Rectal smooth muscle tissue (tissue), 1 donor: ENCODE measurements at regions not wholly inside any gene's neighbourhood (a gene's known extent, or its start where the extent isn't known, plus 50 kb on each side); places are given as distances from the start of the nearest gene placed in this dataset.
"Not testable (repeated sequence)": the region's sequence is repeated elsewhere in the genome, so short reads cannot be mapped to it uniquely, and the experiment has no call there.

ENCODE experiments used
- H3K27ac ChIP-seq: one replicate; pipeline ENCODE4 v1.7.0; 2013; ENCODE audit warnings: low read depth, low read length, inconsistent platforms
- H3K27me3 ChIP-seq: one replicate; pipeline ENCODE4 v1.7.0; 2013; ENCODE audit warnings: low read length; ENCODE audit not compliant: control insufficient read depth, insufficient read depth
- H3K36me3 ChIP-seq: one replicate; pipeline ENCODE4 v1.7.0; 2013; ENCODE audit warnings: low read length; ENCODE audit not compliant: control insufficient read depth, insufficient read depth
- H3K4me1 ChIP-seq: one replicate; pipeline ENCODE4 v1.7.0; 2013; ENCODE audit warnings: low read length; ENCODE audit not compliant: control insufficient read depth, insufficient read depth
- H3K4me3 ChIP-seq: one replicate; pipeline ENCODE4 v1.7.0; 2013; ENCODE audit warnings: low read length
- H3K9ac ChIP-seq: one replicate; pipeline ENCODE4 v1.7.0; 2013; ENCODE audit warnings: low read length

DNA sequence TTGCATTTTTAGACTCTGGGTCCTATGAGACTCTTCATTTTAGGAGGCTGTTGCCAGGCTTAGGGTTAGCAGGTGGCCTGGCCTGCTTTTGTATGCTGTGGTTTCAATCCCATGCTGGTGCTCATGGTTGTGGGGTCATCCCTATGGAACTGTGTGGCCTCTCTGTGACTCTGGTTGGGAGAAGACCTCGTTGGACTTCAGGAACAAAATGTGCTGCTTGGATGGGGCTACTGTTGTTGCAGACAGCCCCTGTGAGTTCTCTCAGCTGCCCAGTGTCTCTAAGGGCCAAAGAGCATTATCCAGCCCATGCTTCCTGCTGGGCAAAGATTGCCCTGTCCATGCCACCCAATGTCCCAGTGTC, 169.5 kb upstream of the S1PR3 start:
- Histone ChIP-seq H3K27ac (no peak overlapping the region), H3K4me3 (no peak overlapping the region), H3K4me1 (no peaks in the 10 kb centered on the region), H3K36me3 (no peaks in the 10 kb centered on the region), H3K27me3 (no peaks in the 10 kb centered on the region), H3K9ac (no peak overlapping the region)

- no peak overlapping the region for H3K9ac ChIP-seq
- no peaks in the 10 kb centered on the region for H3K27me3 ChIP-seq
- H3K36me3 ChIP-seq = no peaks in the 10 kb centered on the region
- H3K4me3 ChIP-seq = no peak overlapping the region
- H3K4me1 ChIP-seq = no peaks in the 10 kb centered on the region
- no peak overlapping the region for H3K27ac ChIP-seq
Measured at GRCh38 chr9:88824711-88825110, 166.6 kb upstream of the S1PR3 start.

GRCh38 chr9:88826181-88826580, 165.1 kb upstream of the S1PR3 start:
- H3K4me1 ChIP-seq = no peaks in the 10 kb centered on the region
- H3K36me3 ChIP-seq = no peaks in the 10 kb centered on the region
- H3K4me3 ChIP-seq = no peak overlapping the region
- no peak overlapping the region for H3K9ac ChIP-seq
- H3K27ac ChIP-seq = no peak overlapping the region
- no peaks in the 10 kb centered on the region for H3K27me3 ChIP-seq

DNA sequence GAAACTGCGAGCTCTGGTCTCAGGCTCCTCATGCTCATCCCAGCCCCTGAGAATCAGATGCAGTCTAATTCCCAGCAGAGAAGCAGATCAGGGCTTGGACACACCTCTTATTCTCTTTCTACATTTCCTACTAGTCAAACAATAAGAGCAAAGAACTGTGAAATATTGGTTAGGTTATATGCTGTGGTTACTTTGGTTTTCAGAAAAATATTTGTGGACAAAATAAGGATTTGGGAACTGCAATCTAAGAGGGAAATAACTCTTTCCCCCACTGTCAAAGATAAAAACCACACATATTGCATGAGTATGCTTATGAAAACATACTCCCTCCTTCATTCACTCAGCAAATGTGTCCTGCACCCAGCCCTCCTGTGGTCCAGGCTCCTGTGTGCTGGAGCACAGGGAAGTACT, 164.5 kb upstream of the S1PR3 start:
- no peak overlapping the region for H3K4me3 ChIP-seq
- no peak overlapping the region for H3K9ac ChIP-seq
- no peak overlapping the region for H3K27ac ChIP-seq
- no peaks in the 10 kb centered on the region for H3K4me1 ChIP-seq
- H3K36me3 ChIP-seq = no peaks in the 10 kb centered on the region
- no peaks in the 10 kb centered on the region for H3K27me3 ChIP-seq

GRCh38 chr9:88828018-88828417, 163.2 kb upstream of the S1PR3 start:
- Histone ChIP-seq H3K36me3 (no peaks in the 10 kb centered on the region), H3K27me3 (no peaks in the 10 kb centered on the region), H3K9ac (no peak overlapping the region), H3K4me1 (no peaks in the 10 kb centered on the region), H3K4me3 (no peak overlapping the region), H3K27ac (no peak overlapping the region)

GRCh38 chr9:88828492-88828974, 162.7 kb upstream of the S1PR3 start:
- no peak overlapping the region for H3K27ac ChIP-seq
- no peak overlapping the region for H3K4me3 ChIP-seq
- H3K36me3 ChIP-seq = no peaks in the 10 kb centered on the region
- no peaks in the 10 kb centered on the region for H3K4me1 ChIP-seq
- no peaks in the 10 kb centered on the region for H3K27me3 ChIP-seq
- H3K9ac ChIP-seq = no peak overlapping the region

- H3K36me3 ChIP-seq = no peaks in the 10 kb centered on the region
- no peaks in the 10 kb centered on the region for H3K27me3 ChIP-seq
- H3K4me1 ChIP-seq = no peaks in the 10 kb centered on the region
- no peak overlapping the region for H3K9ac ChIP-seq
- H3K4me3 ChIP-seq = no peak overlapping the region
- H3K27ac ChIP-seq = no peak overlapping the region
Measured at GRCh38 chr9:88829276-88829675, 162.0 kb upstream of the S1PR3 start.

GRCh38 chr9:88831713-88832407, 159.4 kb upstream of the S1PR3 start:
- H3K4me3 ChIP-seq = no peak overlapping the region
- no peaks in the 10 kb centered on the region for H3K4me1 ChIP-seq
- no peak overlapping the region for H3K9ac ChIP-seq
- H3K36me3 ChIP-seq = no peaks in the 10 kb centered on the region
- H3K27ac ChIP-seq = no peak overlapping the region
- H3K27me3 ChIP-seq = no peaks in the 10 kb centered on the region

- H3K4me1 ChIP-seq = no peaks in the 10 kb centered on the region
- H3K27me3 ChIP-seq = no peaks in the 10 kb centered on the region
- no peak overlapping the region for H3K27ac ChIP-seq
- no peak overlapping the region for H3K9ac ChIP-seq
- H3K4me3 ChIP-seq = no peak overlapping the region
- no peaks in the 10 kb centered on the region for H3K36me3 ChIP-seq
Measured at GRCh38 chr9:88833946-88834345, 157.3 kb upstream of the S1PR3 start.

DNA sequence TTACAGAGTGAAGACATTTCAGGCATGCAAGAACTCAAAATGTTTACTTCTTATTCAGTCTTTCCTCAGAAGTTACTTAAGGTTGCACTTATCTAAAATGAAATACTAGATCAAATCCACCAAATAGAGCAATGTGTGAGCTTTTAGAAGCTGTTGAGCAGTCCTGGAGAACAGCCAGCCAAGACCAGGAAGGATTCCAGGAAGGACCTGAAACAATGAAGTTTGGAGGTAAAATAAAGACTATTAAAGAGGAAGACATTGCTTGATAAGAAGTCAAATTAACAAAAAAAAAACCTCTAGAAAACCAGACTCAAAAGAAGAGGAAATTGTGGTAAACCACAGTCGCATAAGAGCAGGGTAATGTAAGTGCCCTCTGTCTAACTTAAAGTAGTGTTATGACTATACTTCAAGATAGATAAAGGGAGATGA, 156.2 kb upstream of the S1PR3 start:
- no peaks in the 10 kb centered on the region for H3K4me1 ChIP-seq
- H3K4me3 ChIP-seq = no peak overlapping the region
- H3K27me3 ChIP-seq = no peaks in the 10 kb centered on the region
- no peak overlapping the region for H3K9ac ChIP-seq
- no peaks in the 10 kb centered on the region for H3K36me3 ChIP-seq
- H3K27ac ChIP-seq = no peak overlapping the region

DNA sequence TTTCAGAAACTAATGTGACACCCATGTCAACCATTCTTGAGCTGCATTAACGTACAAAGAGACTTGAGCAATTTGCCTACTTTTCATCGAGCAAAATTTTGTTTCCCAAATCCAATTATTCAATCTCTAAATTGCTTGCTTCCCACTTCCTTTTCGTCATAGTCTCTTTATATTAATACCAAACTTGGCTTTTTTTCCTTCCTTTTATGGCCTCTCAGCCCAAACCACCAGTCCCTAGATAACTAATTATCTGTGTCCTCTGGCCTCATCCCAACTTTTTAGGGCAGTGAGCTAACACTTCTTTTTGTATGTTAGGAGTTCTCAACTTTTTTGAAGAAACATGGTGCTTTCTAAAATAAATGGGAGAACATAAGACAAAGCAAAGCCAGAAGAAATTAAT, 155.5 kb upstream of the S1PR3 start:
- Histone ChIP-seq H3K27me3 (no peaks in the 10 kb centered on the region), H3K4me1 (no peaks in the 10 kb centered on the region), H3K36me3 (no peaks in the 10 kb centered on the region), H3K27ac (no peak overlapping the region), H3K4me3 (no peak overlapping the region), H3K9ac (no peak overlapping the region)

GRCh38 chr9:88837731-88838130, 153.5 kb upstream of the S1PR3 start:
- Histone ChIP-seq H3K4me1 (no peaks in the 10 kb centered on the region), H3K9ac (no peak overlapping the region), H3K36me3 (no peaks in the 10 kb centered on the region), H3K27me3 (no peaks in the 10 kb centered on the region), H3K4me3 (no peak overlapping the region), H3K27ac (no peak overlapping the region)

DNA sequence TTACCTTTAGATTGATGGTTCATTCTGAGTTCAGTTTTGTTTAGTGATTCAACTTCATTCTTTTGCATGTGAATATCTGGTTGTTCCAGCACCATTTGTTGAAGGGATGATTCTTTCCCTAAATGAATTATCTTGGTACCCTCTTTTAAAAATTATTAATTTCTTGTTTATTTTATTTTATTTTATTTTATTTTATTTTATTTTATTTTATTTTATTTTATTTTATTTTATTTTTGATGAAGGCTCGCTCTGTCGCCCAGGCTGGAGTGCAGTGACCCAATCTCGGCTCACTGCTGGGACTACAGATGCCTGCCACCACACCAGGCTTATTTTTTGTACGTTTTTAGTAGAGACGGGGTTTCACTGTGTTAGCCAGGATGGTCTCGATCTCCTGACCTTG, 141.4 kb upstream of the S1PR3 start:
- not testable (repeated sequence) for H3K36me3 ChIP-seq, H3K4me1 ChIP-seq, H3K9ac ChIP-seq, H3K4me3 ChIP-seq, H3K27me3 ChIP-seq, H3K27ac ChIP-seq
